ENCODE measurements at regions not wholly inside any gene's neighbourhood (a gene's known extent, or its start where the extent isn't known, plus 50 kb on each side); places are given as distances from the start of the nearest gene placed in this dataset.

- no peaks in the 10 kb centered on the region for H3K9me3 ChIP-seq (ENCODE audit: control insufficient read depth, low read length)
- H3K4me3 ChIP-seq (ENCODE audit: low read length) = no peak overlapping the region
- no peaks in the 10 kb centered on the region for H3K27me3 ChIP-seq (ENCODE audit: control insufficient read depth, insufficient read depth, low read length)
Observed at GRCh38 chr10:64060389-64060788, 539.2 kb downstream of the REEP3 start.

GRCh38 chr10:64062793-64063192, 541.6 kb downstream of the REEP3 start:
- Histone ChIP-seq H3K36me3 (ENCODE audit: control insufficient read depth, insufficient read depth, low read length) (no peaks in the 10 kb centered on the region), H3K4me3 (ENCODE audit: low read length) (no peak overlapping the region), H3K9me3 (ENCODE audit: control insufficient read depth, low read length) (no peaks in the 10 kb centered on the region), H3K27me3 (ENCODE audit: control insufficient read depth, insufficient read depth, low read length) (no peaks in the 10 kb centered on the region), H3K9ac (ENCODE audit: low read length) (no peak overlapping the region), H3K4me1 (ENCODE audit: control insufficient read depth, insufficient read depth, low read length) (no peaks in the 10 kb centered on the region)

More at GRCh38 chr10:64060389-64060788, 539.2 kb downstream of the REEP3 start:
- Histone ChIP-seq H3K4me1 (ENCODE audit: control insufficient read depth, insufficient read depth, low read length) (no peaks in the 10 kb centered on the region), H3K36me3 (ENCODE audit: control insufficient read depth, insufficient read depth, low read length) (no peaks in the 10 kb centered on the region), H3K9ac (ENCODE audit: low read length) (no peak overlapping the region)

- Histone ChIP-seq H3K4me3 (ENCODE audit: low read length) (no peak overlapping the region), H3K9me3 (ENCODE audit: control insufficient read depth, low read length) (no peaks in the 10 kb centered on the region), H3K4me1 (ENCODE audit: control insufficient read depth, insufficient read depth, low read length) (no peaks in the 10 kb centered on the region), H3K27me3 (ENCODE audit: control insufficient read depth, insufficient read depth, low read length) (no peaks in the 10 kb centered on the region), H3K9ac (ENCODE audit: low read length) (no peak overlapping the region), H3K36me3 (ENCODE audit: control insufficient read depth, insufficient read depth, low read length) (no peaks in the 10 kb centered on the region)
Observed at GRCh38 chr10:64067009-64067606, 545.9 kb downstream of the REEP3 start.

- Histone ChIP-seq H3K9ac (ENCODE audit: low read length) (no peak overlapping the region), H3K4me1 (ENCODE audit: control insufficient read depth, insufficient read depth, low read length) (no peaks in the 10 kb centered on the region)
Observed at GRCh38 chr10:64067859-64068258, 546.7 kb downstream of the REEP3 start.

GRCh38 chr10:64070241-64070640, 549.0 kb downstream of the REEP3 start:
- Histone ChIP-seq H3K4me3 (ENCODE audit: low read length) (no peak overlapping the region), H3K9ac (ENCODE audit: low read length) (no peak overlapping the region), H3K36me3 (ENCODE audit: control insufficient read depth, insufficient read depth, low read length) (no peaks in the 10 kb centered on the region), H3K4me1 (ENCODE audit: control insufficient read depth, insufficient read depth, low read length) (no peaks in the 10 kb centered on the region), H3K9me3 (ENCODE audit: control insufficient read depth, low read length) (no peaks in the 10 kb centered on the region), H3K27me3 (ENCODE audit: control insufficient read depth, insufficient read depth, low read length) (no peaks in the 10 kb centered on the region)

More at GRCh38 chr10:64067859-64068258, 546.7 kb downstream of the REEP3 start:
- Histone ChIP-seq H3K27me3 (ENCODE audit: control insufficient read depth, insufficient read depth, low read length) (no peaks in the 10 kb centered on the region), H3K9me3 (ENCODE audit: control insufficient read depth, low read length) (no peaks in the 10 kb centered on the region), H3K36me3 (ENCODE audit: control insufficient read depth, insufficient read depth, low read length) (no peaks in the 10 kb centered on the region), H3K4me3 (ENCODE audit: low read length) (no peak overlapping the region)

GRCh38 chr10:64071218-64071617, 550.0 kb downstream of the REEP3 start:
- Histone ChIP-seq H3K9me3 (ENCODE audit: control insufficient read depth, low read length) (no peaks in the 10 kb centered on the region), H3K4me1 (ENCODE audit: control insufficient read depth, insufficient read depth, low read length) (no peaks in the 10 kb centered on the region), H3K36me3 (ENCODE audit: control insufficient read depth, insufficient read depth, low read length) (no peaks in the 10 kb centered on the region), H3K4me3 (ENCODE audit: low read length) (no peak overlapping the region), H3K27me3 (ENCODE audit: control insufficient read depth, insufficient read depth, low read length) (no peaks in the 10 kb centered on the region), H3K9ac (ENCODE audit: low read length) (no peak overlapping the region)

- H3K4me1 ChIP-seq (ENCODE audit: control insufficient read depth, insufficient read depth, low read length) = no peaks in the 10 kb centered on the region
- H3K4me3 ChIP-seq (ENCODE audit: low read length) = no peak overlapping the region
- H3K9me3 ChIP-seq (ENCODE audit: control insufficient read depth, low read length) = no peaks in the 10 kb centered on the region
- H3K9ac ChIP-seq (ENCODE audit: low read length) = no peak overlapping the region
- H3K27me3 ChIP-seq (ENCODE audit: control insufficient read depth, insufficient read depth, low read length) = no peaks in the 10 kb centered on the region
- no peaks in the 10 kb centered on the region for H3K36me3 ChIP-seq (ENCODE audit: control insufficient read depth, insufficient read depth, low read length)
Observed at GRCh38 chr10:64075604-64076003, 554.4 kb downstream of the REEP3 start.

GRCh38 chr10:64076322-64076940, 555.2 kb downstream of the REEP3 start:
- H3K9me3 ChIP-seq (ENCODE audit: control insufficient read depth, low read length) = no peaks in the 10 kb centered on the region
- H3K36me3 ChIP-seq (ENCODE audit: control insufficient read depth, insufficient read depth, low read length) = no peaks in the 10 kb centered on the region
- no peaks in the 10 kb centered on the region for H3K27me3 ChIP-seq (ENCODE audit: control insufficient read depth, insufficient read depth, low read length)
- H3K4me1 ChIP-seq (ENCODE audit: control insufficient read depth, insufficient read depth, low read length) = no peaks in the 10 kb centered on the region
- H3K4me3 ChIP-seq (ENCODE audit: low read length) = no peak overlapping the region
- H3K9ac ChIP-seq (ENCODE audit: low read length) = no peak overlapping the region

- Histone ChIP-seq H3K9ac (ENCODE audit: low read length) (no peak overlapping the region), H3K36me3 (ENCODE audit: control insufficient read depth, insufficient read depth, low read length) (no peaks in the 10 kb centered on the region), H3K9me3 (ENCODE audit: control insufficient read depth, low read length) (no peaks in the 10 kb centered on the region), H3K4me1 (ENCODE audit: control insufficient read depth, insufficient read depth, low read length) (no peaks in the 10 kb centered on the region), H3K27me3 (ENCODE audit: control insufficient read depth, insufficient read depth, low read length) (no peaks in the 10 kb centered on the region), H3K4me3 (ENCODE audit: low read length) (no peak overlapping the region)
Observed at GRCh38 chr10:64079341-64079740, 558.1 kb downstream of the REEP3 start.

GRCh38 chr10:64080071-64080470, 558.9 kb downstream of the REEP3 start:
- H3K27me3 ChIP-seq (ENCODE audit: control insufficient read depth, insufficient read depth, low read length) = no peaks in the 10 kb centered on the region
- H3K4me1 ChIP-seq (ENCODE audit: control insufficient read depth, insufficient read depth, low read length) = no peaks in the 10 kb centered on the region
- H3K9ac ChIP-seq (ENCODE audit: low read length) = no peak overlapping the region

GRCh38 chr10:64081947-64082482, 560.8 kb downstream of the REEP3 start:
- no peaks in the 10 kb centered on the region for H3K9me3 ChIP-seq (ENCODE audit: control insufficient read depth, low read length)
- no peaks in the 10 kb centered on the region for H3K4me1 ChIP-seq (ENCODE audit: control insufficient read depth, insufficient read depth, low read length)
- H3K27me3 ChIP-seq (ENCODE audit: control insufficient read depth, insufficient read depth, low read length) = no peaks in the 10 kb centered on the region
- H3K4me3 ChIP-seq (ENCODE audit: low read length) = no peak overlapping the region
- no peak overlapping the region for H3K9ac ChIP-seq (ENCODE audit: low read length)
- no peaks in the 10 kb centered on the region for H3K36me3 ChIP-seq (ENCODE audit: control insufficient read depth, insufficient read depth, low read length)

More at GRCh38 chr10:64080071-64080470, 558.9 kb downstream of the REEP3 start:
- Histone ChIP-seq H3K9me3 (ENCODE audit: control insufficient read depth, low read length) (no peaks in the 10 kb centered on the region), H3K4me3 (ENCODE audit: low read length) (no peak overlapping the region), H3K36me3 (ENCODE audit: control insufficient read depth, insufficient read depth, low read length) (no peaks in the 10 kb centered on the region)

GRCh38 chr10:64086083-64086767, 565.0 kb downstream of the REEP3 start:
- Histone ChIP-seq H3K9me3 (ENCODE audit: control insufficient read depth, low read length) (no peaks in the 10 kb centered on the region), H3K36me3 (ENCODE audit: control insufficient read depth, insufficient read depth, low read length) (no peaks in the 10 kb centered on the region), H3K9ac (ENCODE audit: low read length) (no peak overlapping the region), H3K4me3 (ENCODE audit: low read length) (no peak overlapping the region), H3K4me1 (ENCODE audit: control insufficient read depth, insufficient read depth, low read length) (no peaks in the 10 kb centered on the region), H3K27me3 (ENCODE audit: control insufficient read depth, insufficient read depth, low read length) (no peaks in the 10 kb centered on the region)

All from mucosa of stomach (tissue), 1 donor.